Activated T-helper 1 cell treated with anti-CD3 and anti-CD28 coated beads, Interleukin-12 subunit alpha, Interleukin-12 subunit beta, Interleukin-2, Interleukin-4 antibody, amounts not matched to agents 30 ng/mL and 10 ng/mL and 1 ng/mL, durations not matched to agents 14 hours and 24 hours and 36 hours (primary cell): ENCODE measurements at regions not wholly inside any gene's neighbourhood (a gene's known extent, or its start where the extent isn't known, plus 50 kb on each side); places are given as distances from the start of the nearest gene placed in this dataset.

Experiments
- DNase-seq: peaks from one replicate; pipeline ENCODE4 v3.0.0; 2021; ENCODE audit warnings: low spot score
- H3K27ac Mint-ChIP-seq: one replicate; pipeline ENCODE4 v1.8.0; 2021; ENCODE audit warnings: mild to moderate bottlenecking, mixed read lengths
- H3K27me3 Mint-ChIP-seq: one replicate; pipeline ENCODE4 v1.8.0; 2022; ENCODE audit warnings: mild to moderate bottlenecking, moderate library complexity, mixed read lengths; ENCODE audit not compliant: insufficient read depth
- H3K36me3 Mint-ChIP-seq: one replicate; pipeline ENCODE4 v1.8.0; 2021; ENCODE audit warnings: low read depth, mixed read lengths
- H3K4me1 Mint-ChIP-seq: one replicate; pipeline ENCODE4 v1.8.0; 2021; ENCODE audit warnings: low read depth, mixed read lengths
- H3K4me3 Mint-ChIP-seq: one replicate; pipeline ENCODE4 v1.8.0; 2021; ENCODE audit warnings: mild to moderate bottlenecking, moderate library complexity, mixed read lengths
- H3K9me3 Mint-ChIP-seq: one replicate; pipeline ENCODE4 v1.8.0; 2021; ENCODE audit warnings: mixed read lengths
- intact Hi-C: fragments of 100-400 bp; cut with micrococcal nuclease; formaldehyde crosslinking; loops from one replicate; pipeline ENCODE4 v1.15.1; 2024

DNA sequence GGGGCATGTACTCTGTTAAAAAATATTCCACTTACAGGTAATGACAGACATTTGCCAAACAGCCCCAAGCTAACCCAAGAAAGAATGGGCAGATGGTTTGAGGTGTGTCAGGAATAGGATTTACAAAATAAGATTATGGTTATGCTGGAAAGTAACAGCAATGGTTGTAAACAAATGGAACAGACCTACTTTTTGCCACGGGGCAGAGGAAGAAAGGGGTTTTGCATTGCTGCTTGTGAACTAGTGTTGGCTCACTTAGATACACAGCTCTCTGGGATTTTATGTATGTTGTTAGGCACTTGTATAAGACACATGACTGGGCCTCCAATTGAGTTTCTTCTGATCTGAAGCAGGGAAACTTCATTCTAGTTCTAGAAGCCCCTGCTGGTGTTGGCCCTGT lies 191.5 kb upstream of the GDNF start:
- Mint-ChIP-seq H3K36me3 (no peaks in the 10 kb centered on the region), H3K27ac (no peak overlapping the region), H3K9me3 (no peaks in the 10 kb centered on the region), H3K4me1 (no peaks in the 10 kb centered on the region), H3K27me3 (peaks cover 2% of the 10 kb centered on the region), H3K4me3 (no peak overlapping the region)
- no peak for DNase-seq
- intact Hi-C loops, result no loop called here

DNA sequence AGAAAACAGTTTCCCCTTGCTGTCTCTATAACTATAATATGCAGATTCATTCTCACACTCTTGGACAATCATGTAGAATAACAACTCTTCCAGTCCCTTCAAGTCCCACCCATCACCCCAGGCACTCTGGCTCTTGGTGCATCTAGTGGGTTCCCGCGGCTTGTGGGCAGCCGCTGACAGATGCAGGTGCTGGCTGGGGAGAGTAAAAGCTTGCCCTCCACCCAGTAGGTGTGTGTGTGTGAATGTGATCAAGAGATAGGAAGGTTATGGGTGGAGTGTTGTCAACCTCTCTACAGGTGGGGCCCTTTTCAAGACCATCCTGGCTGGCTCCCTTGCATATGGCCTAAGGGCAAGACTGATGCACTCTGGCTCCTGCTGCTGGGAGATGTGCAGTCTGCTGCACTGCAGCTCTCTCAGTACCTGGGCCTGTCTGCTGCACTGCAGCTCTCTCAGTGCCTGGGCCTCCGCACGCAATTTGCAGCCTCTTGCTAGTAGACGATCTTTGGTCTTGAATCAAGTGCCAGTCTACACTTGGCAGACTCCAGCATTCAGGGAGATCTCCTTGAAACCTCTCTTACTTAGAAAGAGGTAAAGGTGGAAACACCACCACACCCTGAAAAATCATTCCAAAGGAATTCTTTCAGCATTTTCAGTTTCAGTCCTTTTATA lies 189.7 kb upstream of the GDNF start:
- no peaks in the 10 kb centered on the region for H3K9me3 Mint-ChIP-seq
- H3K36me3 Mint-ChIP-seq, result no peaks in the 10 kb centered on the region
- no peak overlapping the region for H3K27ac Mint-ChIP-seq
- no peaks in the 10 kb centered on the region for H3K4me1 Mint-ChIP-seq
- intact Hi-C loops, result no loop called here
- DNase-seq, result no peak
- no peak overlapping the region for H3K4me3 Mint-ChIP-seq
- H3K27me3 Mint-ChIP-seq, result peaks cover 2% of the 10 kb centered on the region

DNA sequence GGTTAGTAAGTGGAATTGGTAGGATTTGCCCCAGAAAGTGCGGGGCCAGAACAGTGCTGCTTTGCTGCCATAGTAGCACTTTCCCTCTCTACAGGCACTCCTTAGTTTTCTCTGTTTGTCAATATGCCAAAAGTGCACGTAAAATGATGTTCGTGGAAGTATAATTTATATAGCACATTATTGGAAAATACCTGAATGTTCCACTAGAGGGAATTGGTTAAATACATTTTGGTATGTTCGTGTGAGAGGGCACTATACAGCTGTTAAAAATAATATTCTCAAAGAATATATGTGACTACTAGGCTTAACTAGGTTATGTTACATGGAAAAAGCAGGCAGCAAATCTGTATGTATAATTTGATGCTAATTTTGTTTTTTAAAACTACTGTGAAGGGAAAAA lies 184.0 kb upstream of the GDNF start:
- Mint-ChIP-seq H3K4me1 (no peaks in the 10 kb centered on the region), H3K27ac (no peak overlapping the region), H3K4me3 (no peak overlapping the region), H3K36me3 (no peaks in the 10 kb centered on the region), H3K27me3 (no peaks in the 10 kb centered on the region), H3K9me3 (no peaks in the 10 kb centered on the region)
- DNase-seq, result no peak
- intact Hi-C loops, result no loop called here

DNA sequence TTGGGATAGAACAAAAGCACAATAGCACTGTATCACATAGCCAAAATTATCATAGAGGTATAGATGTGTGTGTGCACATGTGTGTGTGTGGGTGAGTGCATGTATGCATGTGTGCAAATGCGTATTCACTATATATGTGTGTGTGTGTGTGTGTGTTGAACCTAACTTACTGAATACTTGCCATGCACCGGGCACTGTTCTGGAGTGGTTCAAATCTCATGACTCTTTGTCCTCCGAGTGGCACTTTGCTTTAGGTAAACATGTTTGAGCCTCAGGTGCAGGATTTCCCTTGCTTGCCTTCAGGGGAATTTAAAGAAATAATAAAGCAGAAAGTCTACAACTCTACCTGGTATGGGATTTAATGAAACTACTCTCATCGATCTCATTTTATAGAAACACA lies 183.5 kb upstream of the GDNF start:
- H3K36me3 Mint-ChIP-seq, result no peaks in the 10 kb centered on the region
- DNase-seq, result no peak

DNA sequence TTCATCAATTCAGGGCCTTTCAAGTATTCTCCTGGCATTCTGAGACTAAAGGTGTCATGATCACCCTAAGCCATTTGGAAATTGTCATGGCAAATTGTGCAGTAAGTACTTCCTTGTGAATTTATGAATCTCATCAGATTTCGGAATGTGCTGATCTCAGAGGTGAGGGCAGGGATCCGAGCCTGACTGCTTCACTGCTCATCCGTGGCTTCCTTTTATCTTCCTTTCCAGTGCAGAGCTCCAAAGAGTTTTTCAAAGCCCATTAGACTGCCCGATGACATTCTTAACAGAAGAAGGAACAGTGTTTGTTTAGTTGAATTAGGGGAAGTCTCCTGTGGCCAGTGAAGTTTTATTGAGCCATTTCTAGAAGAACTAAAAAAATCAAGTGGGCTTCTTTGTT lies 182.8 kb upstream of the GDNF start:
- intact Hi-C loops, result no loop called here
- no peaks in the 10 kb centered on the region for H3K4me1 Mint-ChIP-seq
- peaks cover 4% of the 10 kb centered on the region for H3K27me3 Mint-ChIP-seq
- no peaks in the 10 kb centered on the region for H3K36me3 Mint-ChIP-seq
- no peak overlapping the region for H3K4me3 Mint-ChIP-seq
- no peak for DNase-seq
- no peaks in the 10 kb centered on the region for H3K9me3 Mint-ChIP-seq
- no peak overlapping the region for H3K27ac Mint-ChIP-seq

More for the DNA sequence above, 183.5 kb upstream of the GDNF start:
- Mint-ChIP-seq H3K9me3 (no peaks in the 10 kb centered on the region), H3K4me3 (no peak overlapping the region), H3K27me3 (peaks cover 4% of the 10 kb centered on the region), H3K4me1 (no peaks in the 10 kb centered on the region), H3K27ac (no peak overlapping the region)
- intact Hi-C loops, result no loop called here

DNA sequence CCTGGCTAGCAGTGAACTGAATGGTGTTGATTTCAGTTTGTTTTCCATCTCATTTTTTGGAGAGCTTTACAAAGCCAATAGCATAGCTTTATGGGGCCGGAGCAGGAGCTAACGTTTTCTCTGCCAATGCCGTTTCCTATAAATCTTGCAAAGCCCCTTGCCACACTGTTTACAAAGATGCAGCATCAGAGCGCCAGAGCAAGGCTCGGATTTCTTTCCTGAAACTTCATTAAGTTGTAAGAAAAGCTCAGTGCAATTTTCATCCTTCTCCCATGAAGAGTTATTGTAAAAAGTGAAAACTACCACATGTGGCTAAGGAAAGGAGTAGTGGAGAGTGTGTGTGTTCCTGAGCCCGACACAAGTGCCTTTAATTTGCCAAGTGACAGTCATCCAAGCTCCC lies 178.2 kb upstream of the GDNF start:
- no peak for DNase-seq
- Mint-ChIP-seq H3K27ac (no peak overlapping the region), H3K9me3 (peaks cover 4% of the 10 kb centered on the region), H3K4me1 (no peaks in the 10 kb centered on the region), H3K27me3 (peaks cover 4% of the 10 kb centered on the region), H3K4me3 (no peak overlapping the region), H3K36me3 (no peaks in the 10 kb centered on the region)
- intact Hi-C loops, result no loop called here

DNA sequence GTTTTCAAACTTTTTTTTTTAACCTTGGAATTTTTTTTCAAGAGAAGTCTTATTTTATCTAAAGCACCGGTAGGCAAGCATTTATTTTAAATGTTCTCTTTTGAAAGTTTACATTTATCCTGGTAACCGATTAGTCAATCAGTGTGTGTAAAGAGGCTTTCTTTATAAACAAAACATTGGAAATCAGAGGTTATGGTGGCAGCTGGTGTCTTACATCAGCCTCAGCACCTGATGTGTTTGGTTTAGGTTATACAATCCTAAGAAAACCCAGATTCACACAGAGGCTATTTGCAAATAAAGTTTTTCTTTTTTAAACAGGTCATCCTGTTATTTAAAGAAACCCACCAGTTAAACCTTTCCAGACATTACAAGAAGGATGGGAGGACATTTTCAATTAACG lies 173.3 kb upstream of the GDNF start:
- intact Hi-C loops, result no loop called here
- Mint-ChIP-seq H3K9me3 (peaks cover 4% of the 10 kb centered on the region), H3K36me3 (no peaks in the 10 kb centered on the region), H3K4me3 (no peak overlapping the region), H3K4me1 (no peaks in the 10 kb centered on the region), H3K27me3 (no peaks in the 10 kb centered on the region), H3K27ac (no peak overlapping the region)
- no peak for DNase-seq

DNA sequence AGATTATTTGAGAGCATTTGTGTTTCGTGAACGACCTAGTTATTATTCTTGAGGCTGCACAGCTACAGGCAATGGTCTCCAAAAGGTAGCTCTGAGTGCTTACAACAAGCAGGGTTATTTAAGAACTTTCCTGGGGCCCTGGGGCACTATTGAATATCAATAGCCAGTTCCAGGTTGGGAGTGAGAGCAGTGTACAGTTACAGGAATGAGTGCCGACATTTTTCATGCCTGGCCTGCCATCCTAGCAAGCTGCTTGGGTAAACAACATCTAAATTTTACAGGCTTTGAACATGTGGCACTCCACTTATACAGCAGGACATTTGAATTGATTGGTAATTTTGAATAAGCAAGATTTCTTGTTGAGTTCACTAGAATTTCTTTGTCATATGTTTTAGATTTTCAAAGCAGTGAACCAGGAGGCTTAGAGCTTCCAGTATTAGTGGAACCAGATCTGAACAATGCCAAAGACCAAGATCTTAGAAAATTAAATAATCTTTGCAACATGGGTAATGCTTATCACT lies 171.9 kb upstream of the GDNF start:
- H3K36me3 Mint-ChIP-seq, result no peaks in the 10 kb centered on the region
- peaks cover 2% of the 10 kb centered on the region for H3K27me3 Mint-ChIP-seq
- DNase-seq, result no peak
- H3K4me1 Mint-ChIP-seq, result no peaks in the 10 kb centered on the region
- H3K9me3 Mint-ChIP-seq, result peaks cover 4% of the 10 kb centered on the region
- no peak overlapping the region for H3K4me3 Mint-ChIP-seq
- H3K27ac Mint-ChIP-seq, result no peak overlapping the region
- intact Hi-C loops, result no loop called here

DNA sequence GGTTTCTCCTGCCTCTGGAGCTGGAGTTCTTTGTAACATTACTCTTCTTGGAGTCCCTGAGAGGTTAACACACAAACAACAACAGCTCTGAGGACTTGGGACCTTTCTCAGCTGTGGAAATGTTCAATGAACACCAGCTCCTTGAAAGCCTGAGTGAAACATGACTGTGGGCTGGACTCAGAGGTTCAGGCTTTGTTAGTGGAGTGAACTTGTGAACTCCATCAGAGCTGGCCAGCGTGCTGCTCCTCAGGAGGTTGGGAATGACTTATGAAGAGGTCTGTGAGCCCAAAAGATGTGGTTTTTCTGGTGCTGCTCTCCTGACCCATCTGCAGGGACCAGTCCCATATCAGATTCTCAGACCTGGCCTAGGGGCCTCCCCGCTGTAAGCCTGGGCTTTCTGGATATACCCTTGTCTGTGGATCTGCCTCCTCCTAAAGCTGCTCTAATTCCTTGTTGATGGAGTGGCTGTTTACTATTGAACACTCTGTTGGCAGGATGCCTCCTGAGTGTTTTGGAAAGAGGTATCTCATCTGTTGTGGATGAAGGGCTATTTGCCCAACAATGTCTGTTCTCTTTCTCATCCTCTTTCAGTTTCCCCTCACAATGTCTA lies 170.0 kb upstream of the GDNF start:
- intact Hi-C loops, result no loop called here
- no peak for DNase-seq
- no peaks in the 10 kb centered on the region for H3K4me1 Mint-ChIP-seq
- no peaks in the 10 kb centered on the region for H3K36me3 Mint-ChIP-seq
- H3K9me3 Mint-ChIP-seq, result no peaks in the 10 kb centered on the region
- H3K4me3 Mint-ChIP-seq, result no peak overlapping the region
- H3K27ac Mint-ChIP-seq, result no peak overlapping the region
- H3K27me3 Mint-ChIP-seq, result peaks cover 2% of the 10 kb centered on the region

DNA sequence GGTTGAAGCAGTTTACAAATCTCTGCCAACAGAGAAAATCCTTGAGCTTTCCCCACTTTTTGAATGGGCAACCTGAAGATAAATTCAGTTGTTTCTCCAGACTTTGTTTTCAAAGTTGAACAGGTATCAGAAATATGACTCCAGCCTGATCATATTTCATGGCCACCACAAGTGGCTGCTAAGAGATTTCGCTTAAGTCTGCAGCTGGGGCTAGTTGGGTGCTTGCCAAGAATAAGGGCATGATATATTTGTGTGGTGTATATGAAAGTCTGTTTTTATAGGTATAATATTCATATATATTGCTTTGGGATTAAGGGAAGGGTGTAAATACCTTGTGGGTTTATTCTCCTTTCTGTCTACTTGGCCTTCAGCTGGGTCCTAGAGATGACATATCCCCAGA lies 168.4 kb upstream of the GDNF start:
- H3K27ac Mint-ChIP-seq, result no peak overlapping the region
- DNase-seq, result no peak
- no peak overlapping the region for H3K4me3 Mint-ChIP-seq
- no peaks in the 10 kb centered on the region for H3K9me3 Mint-ChIP-seq
- intact Hi-C loops, result no loop called here
- H3K27me3 Mint-ChIP-seq, result peaks cover 2% of the 10 kb centered on the region
- no peaks in the 10 kb centered on the region for H3K4me1 Mint-ChIP-seq
- H3K36me3 Mint-ChIP-seq, result no peaks in the 10 kb centered on the region

DNA sequence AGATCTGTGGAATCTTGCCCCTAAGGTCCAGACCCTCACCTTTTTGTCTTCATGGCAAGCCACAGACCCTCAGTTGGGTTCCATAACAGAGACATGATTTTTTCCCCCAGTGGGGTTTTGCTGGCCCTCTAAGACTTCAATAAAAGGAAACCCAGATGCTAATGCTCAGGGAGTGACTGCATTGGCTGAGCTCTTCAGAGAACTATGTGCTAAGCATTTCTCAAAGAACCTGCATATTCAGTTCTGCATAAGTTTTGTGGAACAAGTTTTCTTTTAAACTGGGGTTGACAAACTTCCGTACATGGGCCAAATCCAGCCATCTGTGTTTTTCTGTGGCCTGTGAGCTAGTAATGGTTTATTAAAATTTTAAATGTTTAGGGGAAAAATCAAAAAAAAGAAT lies 159.8 kb upstream of the GDNF start:
- Mint-ChIP-seq H3K4me3 (no peak overlapping the region), H3K36me3 (no peaks in the 10 kb centered on the region), H3K27me3 (no peaks in the 10 kb centered on the region), H3K9me3 (no peaks in the 10 kb centered on the region), H3K4me1 (no peaks in the 10 kb centered on the region), H3K27ac (no peak overlapping the region)
- no peak for DNase-seq
- intact Hi-C loops, result no loop called here

DNA sequence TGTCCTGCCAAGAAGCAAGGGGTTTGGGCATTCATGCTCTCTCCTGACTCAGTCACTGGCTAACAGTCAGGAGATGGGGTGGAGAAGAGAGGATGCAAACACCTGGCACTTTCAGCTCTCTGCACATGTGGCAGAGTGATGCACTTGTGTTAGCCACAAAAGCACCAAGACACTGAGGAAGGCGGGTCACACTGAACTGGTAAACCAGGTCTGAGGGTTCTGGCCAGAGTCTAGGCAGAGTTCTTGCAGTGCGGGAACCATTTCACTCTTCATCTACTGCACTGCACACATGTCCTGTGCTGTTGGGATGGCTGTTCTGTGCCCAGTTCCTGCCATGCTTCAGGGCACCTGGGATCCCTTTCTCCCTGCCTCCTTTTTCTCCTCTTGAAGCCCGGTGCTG lies 157.1 kb upstream of the GDNF start:
- H3K4me1 Mint-ChIP-seq, result no peaks in the 10 kb centered on the region
- no peak overlapping the region for H3K27ac Mint-ChIP-seq
- no peaks in the 10 kb centered on the region for H3K36me3 Mint-ChIP-seq
- no peak overlapping the region for H3K4me3 Mint-ChIP-seq
- intact Hi-C loops, result no loop called here
- H3K27me3 Mint-ChIP-seq, result no peaks in the 10 kb centered on the region
- H3K9me3 Mint-ChIP-seq, result no peaks in the 10 kb centered on the region
- no peak for DNase-seq

DNA sequence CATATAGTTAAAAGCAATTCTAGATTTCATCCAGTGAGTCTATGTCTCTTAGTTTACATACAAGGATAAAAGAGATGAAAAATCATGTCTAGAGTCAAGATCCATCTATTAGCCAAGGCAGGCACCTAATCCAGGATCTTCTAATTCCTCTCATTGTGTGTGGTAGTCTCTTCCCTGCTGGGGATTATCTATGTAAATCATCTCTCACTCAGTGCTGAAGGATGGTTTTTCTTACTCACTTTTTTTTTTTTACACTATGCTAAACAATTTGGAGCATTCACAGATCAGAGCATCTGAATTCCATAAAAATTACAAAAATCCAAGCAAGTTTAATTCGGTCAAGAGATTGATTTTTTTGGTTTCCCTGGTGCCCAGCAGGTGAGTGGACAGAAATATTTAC lies 154.9 kb upstream of the GDNF start:
- H3K27me3 Mint-ChIP-seq, result no peaks in the 10 kb centered on the region

More for the DNA sequence above, 154.9 kb upstream of the GDNF start:
- H3K9me3 Mint-ChIP-seq, result no peaks in the 10 kb centered on the region
- H3K36me3 Mint-ChIP-seq, result no peaks in the 10 kb centered on the region
- no peak for DNase-seq
- intact Hi-C loops, result no loop called here
- H3K4me3 Mint-ChIP-seq, result no peak overlapping the region
- no peak overlapping the region for H3K27ac Mint-ChIP-seq
- no peaks in the 10 kb centered on the region for H3K4me1 Mint-ChIP-seq
